Esophagus squamous epithelium (tissue), 5 donors: ENCODE measurements at regions not wholly inside any gene's neighbourhood (a gene's known extent, or its start where the extent isn't known, plus 50 kb on each side); places are given as distances from the start of the nearest gene placed in this dataset.

Source experiments
- DNase-seq: peaks from one replicate; lab custom pipeline; 2025; lab: John Stamatoyannopoulos, UW
- H3K27ac ChIP-seq, 4 donors: fragments of 200-600 bp; sonication (generic); one replicate each; pipeline ENCODE4 v1.5.1; 2016 to 2019; ENCODE audit warnings: mild to moderate bottlenecking in 1 of 4
- H3K27me3 ChIP-seq, 4 donors: fragments of 200-600 bp; sonication (generic); 1 replicate in 3 of 4; 2 replicates in 1 of 4; pipeline versions ENCODE4 v1.5.1 to v1.6.0; 2017 to 2021; ENCODE audit warnings: antibody characterized with exemption in 1 of 4
- H3K36me3 ChIP-seq, 3 donors: fragments of 200-600 bp; sonication (generic); one replicate each; pipeline ENCODE4 v1.5.1; 2016 to 2019
- H3K4me1 ChIP-seq, 3 donors: fragments of 200-600 bp; sonication (generic); one replicate each; pipeline ENCODE4 v1.5.1; 2017 to 2019
- H3K4me3 ChIP-seq, 4 donors: fragments of 200-600 bp; sonication (generic); 1 replicate in 3 of 4; 2 replicates in 1 of 4; pipeline ENCODE4 v1.5.1; 2016 to 2019; ENCODE audit warnings: mild to moderate bottlenecking in 2 of 4, moderate library complexity in 1 of 4
- H3K9me3 ChIP-seq, 3 donors: fragments of 200-600 bp; sonication (generic); one replicate each; pipeline ENCODE4 v1.5.1; 2016 to 2019
- POLR2A ChIP-seq, 4 donors: fragments of 450-650 bp; IDR thresholded peaks; one replicate each; pipeline ENCODE4 v1.6.1; 2017; ENCODE audit warnings: antibody characterized with exemption in 4 of 4, mild to moderate bottlenecking in 4 of 4, moderate library complexity in 3 of 4
- WGBS, 2 donors: methylation state at CpG; one replicate each; pipeline ENCODE4 v1.1.5; 2018; 5-methylcytosine and 5-hydroxymethylcytosine counted together
- intact Hi-C: fragments of 100-400 bp; cut with DNase I; formaldehyde crosslinking; loops from one replicate; pipeline ENCODE4 v1.15.0; 2022
- TF ChIP-seq, protein P1 (sequence below), 6 experiments: fragments of 450-650 bp in 4 of 6; fragments of 200-600 bp in 2 of 6; sonication (generic) in 2 of 6; IDR thresholded peaks; one replicate each; pipeline ENCODE4 v1.5.1; 2016 to 2019; ENCODE audit warnings: antibody characterized with exemption in 6 of 6, mild to moderate bottlenecking in 4 of 6, moderate library complexity in 4 of 6
- donor health status: DM: yes; HTN: yes; CAD: no.

DNA sequence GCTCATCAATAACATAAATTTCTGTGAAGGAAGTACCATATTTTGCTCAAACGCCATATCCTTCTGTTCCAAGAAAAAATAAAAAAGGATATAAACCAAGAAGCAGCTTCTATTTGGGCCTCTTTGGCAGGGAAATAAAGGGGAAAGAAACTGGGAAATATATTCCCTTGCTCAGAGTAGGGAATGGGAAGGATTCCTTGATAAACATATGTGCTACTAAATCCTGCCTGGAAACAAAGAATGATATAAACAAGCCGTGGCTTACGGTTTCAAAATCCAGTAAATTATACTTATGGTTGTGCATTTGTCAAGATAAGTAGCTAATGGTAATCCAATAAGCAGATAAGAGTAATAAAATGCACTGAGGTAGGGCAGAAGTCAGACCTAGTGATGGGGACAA, 481.6 kb downstream of the NTRK2 start:
- H3K4me1 ChIP-seq, result no peaks in the 10 kb centered on the region
- peaks cover 0 to 4% (median 0%) of the 10 kb centered on the region in 4 donors for H3K27me3 ChIP-seq
- H3K4me3 ChIP-seq, result no peak overlapping the region
- TF ChIP-seq POLR2A (IDR thresholded peaks at IDR 0.05), result no peak
- TF ChIP-seq, protein P1, sequence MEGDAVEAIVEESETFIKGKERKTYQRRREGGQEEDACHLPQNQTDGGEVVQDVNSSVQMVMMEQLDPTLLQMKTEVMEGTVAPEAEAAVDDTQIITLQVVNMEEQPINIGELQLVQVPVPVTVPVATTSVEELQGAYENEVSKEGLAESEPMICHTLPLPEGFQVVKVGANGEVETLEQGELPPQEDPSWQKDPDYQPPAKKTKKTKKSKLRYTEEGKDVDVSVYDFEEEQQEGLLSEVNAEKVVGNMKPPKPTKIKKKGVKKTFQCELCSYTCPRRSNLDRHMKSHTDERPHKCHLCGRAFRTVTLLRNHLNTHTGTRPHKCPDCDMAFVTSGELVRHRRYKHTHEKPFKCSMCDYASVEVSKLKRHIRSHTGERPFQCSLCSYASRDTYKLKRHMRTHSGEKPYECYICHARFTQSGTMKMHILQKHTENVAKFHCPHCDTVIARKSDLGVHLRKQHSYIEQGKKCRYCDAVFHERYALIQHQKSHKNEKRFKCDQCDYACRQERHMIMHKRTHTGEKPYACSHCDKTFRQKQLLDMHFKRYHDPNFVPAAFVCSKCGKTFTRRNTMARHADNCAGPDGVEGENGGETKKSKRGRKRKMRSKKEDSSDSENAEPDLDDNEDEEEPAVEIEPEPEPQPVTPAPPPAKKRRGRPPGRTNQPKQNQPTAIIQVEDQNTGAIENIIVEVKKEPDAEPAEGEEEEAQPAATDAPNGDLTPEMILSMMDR (IDR thresholded peaks at IDR 0.05), result no peak
- no peak for DNase-seq
- 58 to 68% methylated on average over 3 of the region's 3 CpGs for WGBS, 2 donors
- intact Hi-C loops, result no loop called here
- no peak overlapping the region for H3K27ac ChIP-seq
- H3K9me3 ChIP-seq, result no peaks in the 10 kb centered on the region
- H3K36me3 ChIP-seq, result no peaks in the 10 kb centered on the region

GRCh38 chr9:85147046-85147640, 477.6 kb downstream of the NTRK2 start:
- no peak for TF ChIP-seq POLR2A (IDR thresholded peaks at IDR 0.05)
- TF ChIP-seq, protein P1 (IDR thresholded peaks at IDR 0.05), result no peak

GRCh38 chr9:85142968-85143367, 473.4 kb downstream of the NTRK2 start:
- DNase-seq, result no peak
- 63 to 75% methylated on average over 1 of the region's 1 CpG for WGBS, 2 donors
- no peak overlapping the region for H3K4me3 ChIP-seq
- no peak overlapping the region for H3K27ac ChIP-seq
- H3K36me3 ChIP-seq, result no peaks in the 10 kb centered on the region
- H3K27me3 ChIP-seq, result no peaks in the 10 kb centered on the region
- TF ChIP-seq POLR2A (IDR thresholded peaks at IDR 0.05), result no peak
- TF ChIP-seq, protein P1 (IDR thresholded peaks at IDR 0.05), result peak in 5 of 6 experiments; percentile 40 to 71 (median 60)
- intact Hi-C loops, result loop anchor here (10.0 kb wide), 1 partner anchor 478 kb away; the partner anchor contains the start of gene NTRK2
- H3K4me1 ChIP-seq, result peaks cover 0 to 18% (median 4%) of the 10 kb centered on the region in 3 donors
- H3K9me3 ChIP-seq, result no peaks in the 10 kb centered on the region

More at GRCh38 chr9:85147046-85147640, 477.6 kb downstream of the NTRK2 start:
- no peaks in the 10 kb centered on the region for H3K9me3 ChIP-seq
- no peak for DNase-seq
- H3K27me3 ChIP-seq, result peaks cover 0 to 4% (median 0%) of the 10 kb centered on the region in 4 donors
- no peaks in the 10 kb centered on the region for H3K36me3 ChIP-seq
- 63 to 76% methylated on average over 4 of the region's 4 CpGs for WGBS, 2 donors
- no peak overlapping the region for H3K4me3 ChIP-seq
- H3K4me1 ChIP-seq, result peaks cover 0 to 12% (median 4%) of the 10 kb centered on the region in 3 donors
- intact Hi-C loops, result loop anchor here (10.0 kb wide), 1 partner anchor 482 kb away; the partner anchor contains the start of gene NTRK2
- no peak overlapping the region for H3K27ac ChIP-seq

- H3K4me3 ChIP-seq, result no peak overlapping the region
- TF ChIP-seq, protein P1 (IDR thresholded peaks at IDR 0.05), result no peak
- no peak for TF ChIP-seq POLR2A (IDR thresholded peaks at IDR 0.05)
- no peaks in the 10 kb centered on the region for H3K36me3 ChIP-seq
- no peaks in the 10 kb centered on the region for H3K9me3 ChIP-seq
- WGBS, 2 donors, result 31 to 50% methylated on average over 3 to 4 of the region's 4 CpGs
- no peaks in the 10 kb centered on the region for H3K27me3 ChIP-seq
- peaks cover 0 to 22% (median 4%) of the 10 kb centered on the region in 3 donors for H3K4me1 ChIP-seq
- DNase-seq, result no peak
- intact Hi-C loops, result loop anchor here (10.0 kb wide), 1 partner anchor 478 kb away; the partner anchor contains the start of gene NTRK2
- H3K27ac ChIP-seq, result no peak overlapping the region
These were observed 473.0 kb downstream of the NTRK2 start for GRCh38 chr9:85142496-85142911.

DNA sequence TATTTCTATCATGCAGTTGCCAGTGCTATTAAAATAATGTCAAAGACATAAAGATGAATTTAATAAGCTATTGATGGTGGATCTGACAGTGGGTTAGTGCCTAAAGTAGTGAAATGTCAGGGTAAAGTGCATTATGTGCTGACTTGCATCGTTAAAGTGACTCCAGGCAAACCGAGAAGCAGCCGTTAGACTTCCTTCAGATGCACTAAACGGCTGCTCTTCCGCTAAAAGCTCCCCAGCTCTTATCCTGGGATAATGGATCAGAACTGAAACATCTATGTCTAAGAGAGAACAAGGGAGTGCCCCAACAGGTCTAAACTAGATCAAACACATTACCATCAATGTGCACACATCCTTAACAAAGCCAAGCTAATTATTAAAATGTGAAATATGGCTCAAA, 468.2 kb downstream of the NTRK2 start:
- Histone ChIP-seq H3K27me3 (no peaks in the 10 kb centered on the region), H3K36me3 (no peaks in the 10 kb centered on the region), H3K4me3 (no peak overlapping the region), H3K27ac (no peak overlapping the region), H3K9me3 (no peaks in the 10 kb centered on the region), H3K4me1 (peaks cover 0 to 16% (median 3%) of the 10 kb centered on the region in 3 donors)
- WGBS, 2 donors, result 56 to 64% methylated on average over 5 of the region's 5 CpGs
- no peak for DNase-seq
- TF ChIP-seq POLR2A (IDR thresholded peaks at IDR 0.05), result no peak
- TF ChIP-seq, protein P1 (IDR thresholded peaks at IDR 0.05), result no peak
- intact Hi-C loops, result no loop called here
